GM04503 (cell line): ENCODE measurements at regions not wholly inside any gene's neighbourhood (a gene's known extent, or its start where the extent isn't known, plus 50 kb on each side); places are given as distances from the start of the nearest gene placed in this dataset.

Source experiments
- DNase-seq: peaks from one replicate; pipeline ENCODE4 v3.0.0-alpha.2; 2012; ENCODE audit warnings: low read depth

GRCh38 chr18:1564793-1565192 lies 660.1 kb downstream of the ADCYAP1 start:
- DNase-seq = no peak

GRCh38 chr18:1571206-1571605 lies 666.5 kb downstream of the ADCYAP1 start:
- no peak for DNase-seq

- no peak for DNase-seq
Observed at GRCh38 chr18:1573732-1574131, 669.1 kb downstream of the ADCYAP1 start.

GRCh38 chr18:1575084-1575483 lies 670.4 kb downstream of the ADCYAP1 start:
- no peak for DNase-seq

GRCh38 chr18:1578505-1578904 lies 673.8 kb downstream of the ADCYAP1 start:
- DNase-seq = no peak

- no peak for DNase-seq
Observed at GRCh38 chr18:1581581-1581980, 676.9 kb downstream of the ADCYAP1 start.

- DNase-seq = peak; percentile 0
Observed at GRCh38 chr18:1585881-1586488, 681.3 kb downstream of the ADCYAP1 start.

- DNase-seq = no peak
Observed at GRCh38 chr18:1593091-1593490, 688.4 kb downstream of the ADCYAP1 start.

- DNase-seq = no peak
Observed at GRCh38 chr18:1595195-1595594, 690.5 kb downstream of the ADCYAP1 start.

- no peak for DNase-seq
Observed at GRCh38 chr18:1599196-1599595, 694.5 kb downstream of the ADCYAP1 start.

- no peak for DNase-seq
Observed at GRCh38 chr18:1604751-1605150, 700.1 kb downstream of the ADCYAP1 start.

- DNase-seq = no peak
Observed at GRCh38 chr18:1618364-1618763, 713.7 kb downstream of the ADCYAP1 start.

- no peak for DNase-seq
Observed at GRCh38 chr18:1619507-1619906, 714.8 kb downstream of the ADCYAP1 start.

GRCh38 chr18:1624612-1625011 lies 719.9 kb downstream of the ADCYAP1 start:
- no peak for DNase-seq

- DNase-seq = no peak
Observed at GRCh38 chr18:1627494-1627893, 722.8 kb downstream of the ADCYAP1 start.

GRCh38 chr18:1648712-1649111 lies 744.0 kb downstream of the ADCYAP1 start:
- DNase-seq = no peak

- no peak for DNase-seq
Observed at GRCh38 chr18:1652018-1652417, 747.3 kb downstream of the ADCYAP1 start.

- no peak for DNase-seq
Observed at GRCh38 chr18:1653873-1654272, 749.2 kb downstream of the ADCYAP1 start.

GRCh38 chr18:1657876-1658275 lies 753.2 kb downstream of the ADCYAP1 start:
- no peak for DNase-seq

- DNase-seq = no peak
Observed at GRCh38 chr18:1658908-1659566, 754.4 kb downstream of the ADCYAP1 start.

GRCh38 chr18:1663879-1664705 lies 759.4 kb downstream of the ADCYAP1 start:
- DNase-seq = no peak

- no peak for DNase-seq
Observed at GRCh38 chr18:1665079-1665478, 760.4 kb downstream of the ADCYAP1 start.

- no peak for DNase-seq
Observed at GRCh38 chr18:1668279-1668678, 763.6 kb downstream of the ADCYAP1 start.
